Caco-2 (cell line): ENCODE measurements at regions not wholly inside any gene's neighbourhood (a gene's known extent, or its start where the extent isn't known, plus 50 kb on each side); places are given as distances from the start of the nearest gene placed in this dataset.
A peak's percentile ranks its signal among the peaks of the same experiment; 100 is the strongest.

ENCODE experiments used
- BruUV-seq: library from RNA; stranded (reverse); fragments of 400-500 nt; replicated peaks from 2 replicates; lab custom pipeline; 2021; lab: Mats Ljungman, UMichigan
- CTCF ChIA-PET: fragments of 300-600 bp; sonication (Branson Sonifier 250); formaldehyde crosslinking; loops from one replicate; lab custom pipeline; 2022; ENCODE audit warnings: antibody characterized with exemption; lab: Charles Lee
- POLR2A ChIA-PET: fragments of 300-600 bp; sonication (Branson Sonifier 250); formaldehyde crosslinking; loops from one replicate; lab custom pipeline; 2022; ENCODE audit warnings: antibody characterized with exemption; lab: Charles Lee
- DNase-seq, 2 experiments: peaks; one replicate each; pipeline versions ENCODE4 v3.0.0 to v3.0.0-alpha.2; 2020 to 2022
- H3K27me3 ChIP-seq: replicated peaks from 2 replicates; pipeline ENCODE4 v1.6.0; 2011; ENCODE audit warnings: low read length; ENCODE audit not compliant: control insufficient read depth, insufficient read depth
- H3K36me3 ChIP-seq: 2 replicates; pipeline ENCODE4 v1.5.1; 2011; ENCODE audit warnings: low read length; ENCODE audit not compliant: control insufficient read depth, insufficient read depth
- H3K4me1 ChIP-seq: fragments of 250-450 bp; sonication (Bioruptor Pico); 2 replicates; pipeline ENCODE4 v1.5.1; 2020; ENCODE audit warnings: mild to moderate bottlenecking
- H3K4me3 ChIP-seq: 2 replicates; pipeline ENCODE4 v1.5.1; 2011; ENCODE audit warnings: low read depth, mild to moderate bottlenecking, control low read depth, low read length
- H3K9me3 ChIP-seq: fragments of 250-450 bp; sonication (Bioruptor Pico); 2 replicates; pipeline ENCODE4 v1.5.1; 2020; ENCODE audit warnings: mild to moderate bottlenecking, moderate library complexity
- H3K27ac Mint-ChIP-seq: one replicate; pipeline ENCODE4 v1.8.0; 2022; ENCODE audit warnings: mixed read lengths; ENCODE audit not compliant: unreplicated experiment
- H3K27me3 Mint-ChIP-seq: one replicate; pipeline ENCODE4 v1.8.0; 2022; ENCODE audit warnings: mixed read lengths; ENCODE audit not compliant: insufficient read depth, unreplicated experiment
- H3K36me3 Mint-ChIP-seq: one replicate; pipeline ENCODE4 v1.8.0; 2022; ENCODE audit warnings: mild to moderate bottlenecking, mixed read lengths; ENCODE audit not compliant: insufficient read depth, unreplicated experiment
- H3K4me1 Mint-ChIP-seq: one replicate; pipeline ENCODE4 v1.8.0; 2022; ENCODE audit warnings: low read depth, mixed read lengths; ENCODE audit not compliant: unreplicated experiment
- H3K4me3 Mint-ChIP-seq: one replicate; pipeline ENCODE4 v1.8.0; 2022; ENCODE audit warnings: mild to moderate bottlenecking, moderate library complexity, mixed read lengths; ENCODE audit not compliant: unreplicated experiment
- H3K9me3 Mint-ChIP-seq: one replicate; pipeline ENCODE4 v1.8.0; 2022; ENCODE audit warnings: mixed read lengths; ENCODE audit not compliant: unreplicated experiment
- CTCF ChIP-seq, 2 experiments: fragments of 200-600 bp in 1 of 2; IDR thresholded peaks; 1 replicate in 1 of 2; 2 replicates in 1 of 2; pipeline versions ENCODE4 v1.5.1 to v1.8.0; 2011 to 2022; ENCODE audit warnings: antibody characterized with exemption in 1 of 2, control low read depth in 1 of 2, inconsistent platforms in 1 of 2, low read depth in 1 of 2, low read length in 1 of 2, mild to moderate bottlenecking in 1 of 2, moderate library complexity in 1 of 2; ENCODE audit not compliant: insufficient read depth in 1 of 2, severe bottlenecking in 1 of 2, unreplicated experiment in 1 of 2
- intact Hi-C: fragments of 100-400 bp; cut with micrococcal nuclease; formaldehyde crosslinking; loops from one replicate; pipeline ENCODE4 v1.10.0; 2022; ENCODE audit not compliant: unreplicated experiment

DNA sequence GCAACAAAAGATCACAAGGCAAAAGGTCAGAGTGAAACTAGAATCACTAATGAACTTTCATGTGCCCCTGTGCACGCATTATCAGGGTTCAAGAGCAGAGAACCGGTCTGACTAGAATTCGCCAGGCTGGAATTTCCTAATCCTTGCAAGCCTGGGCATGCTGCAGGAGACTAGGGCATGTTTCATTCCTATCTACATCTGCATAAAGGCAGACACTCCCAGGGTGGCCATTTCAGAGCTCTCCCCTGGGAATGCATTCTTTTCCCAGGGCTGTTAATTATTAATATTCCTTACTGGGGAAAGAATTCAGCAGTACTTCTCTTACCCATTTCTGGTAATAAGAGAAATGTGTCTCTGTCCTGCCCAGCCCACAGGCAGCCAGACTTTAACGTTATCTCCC is 90.5 kb downstream of the CDC14C start:
- intact Hi-C loops: no loop called here
- Histone ChIP-seq H3K36me3 (no peaks in the 10 kb centered on the region), H3K4me3 (no peak overlapping the region), H3K9me3 (peaks cover 13% of the 10 kb centered on the region), H3K27me3 (no peaks in the 10 kb centered on the region), H3K4me1 (no peaks in the 10 kb centered on the region)
- Mint-ChIP-seq H3K4me1 (no peaks in the 10 kb centered on the region), H3K36me3 (no peaks in the 10 kb centered on the region), H3K9me3 (peaks cover 44% of the 10 kb centered on the region), H3K4me3 (no peak overlapping the region), H3K27me3 (no peaks in the 10 kb centered on the region), H3K27ac (no peak overlapping the region)
- BruUV-seq: no TSS peak
- DNase-seq: peak; percentile 27 to 47
- no peak for TF ChIP-seq CTCF (IDR thresholded peaks at IDR 0.05; ENCODE audit: insufficient read depth in 1 of 2, low read depth in 1 of 2, low read length in 1 of 2, severe bottlenecking in 1 of 2, unreplicated experiment in 1 of 2)
- POLR2A ChIA-PET: no interaction called here
- CTCF ChIA-PET: no interaction called here

- no peak for TF ChIP-seq CTCF (IDR thresholded peaks at IDR 0.05; ENCODE audit: insufficient read depth in 1 of 2, low read depth in 1 of 2, low read length in 1 of 2, severe bottlenecking in 1 of 2, unreplicated experiment in 1 of 2)
- BruUV-seq: no TSS peak
Observed at GRCh38 chr7:49020145-49020544, 95.8 kb downstream of the CDC14C start.

GRCh38 chr7:49022448-49022847 is 98.1 kb downstream of the CDC14C start:
- no peak for DNase-seq
- TF ChIP-seq CTCF (IDR thresholded peaks at IDR 0.05; ENCODE audit: insufficient read depth in 1 of 2, low read depth in 1 of 2, low read length in 1 of 2, severe bottlenecking in 1 of 2, unreplicated experiment in 1 of 2): no peak
- Histone ChIP-seq H3K9me3 (no peaks in the 10 kb centered on the region), H3K27me3 (no peaks in the 10 kb centered on the region), H3K36me3 (no peaks in the 10 kb centered on the region), H3K4me3 (no peak overlapping the region), H3K4me1 (no peaks in the 10 kb centered on the region)
- no peaks in the 10 kb centered on the region for H3K4me1 Mint-ChIP-seq
- no peak overlapping the region for H3K4me3 Mint-ChIP-seq
- H3K9me3 Mint-ChIP-seq: no peaks in the 10 kb centered on the region
- no TSS peak for BruUV-seq
- ChIA-PET POLR2A (no interaction called here), CTCF (no interaction called here)
- H3K27me3 Mint-ChIP-seq: peaks cover 2% of the 10 kb centered on the region
- intact Hi-C loops: no loop called here
- H3K36me3 Mint-ChIP-seq: no peaks in the 10 kb centered on the region
- no peak overlapping the region for H3K27ac Mint-ChIP-seq

More at GRCh38 chr7:49020145-49020544, 95.8 kb downstream of the CDC14C start:
- no peaks in the 10 kb centered on the region for H3K4me1 ChIP-seq
- H3K9me3 ChIP-seq: peaks cover 8% of the 10 kb centered on the region; the same call in 1 of the 2 replicates
- Mint-ChIP-seq H3K36me3 (no peaks in the 10 kb centered on the region), H3K27me3 (peaks cover 2% of the 10 kb centered on the region), H3K9me3 (peaks cover 8% of the 10 kb centered on the region), H3K4me3 (no peak overlapping the region), H3K4me1 (no peaks in the 10 kb centered on the region), H3K27ac (no peak overlapping the region)
- intact Hi-C loops: no loop called here
- CTCF ChIA-PET: no interaction called here
- no peaks in the 10 kb centered on the region for H3K27me3 ChIP-seq
- H3K4me3 ChIP-seq: no peak overlapping the region
- no peak for DNase-seq
- POLR2A ChIA-PET: no interaction called here
- H3K36me3 ChIP-seq: no peaks in the 10 kb centered on the region
